ENCODE measurements at regions not wholly inside any gene's neighbourhood (a gene's known extent, or its start where the extent isn't known, plus 50 kb on each side); places are given as distances from the start of the nearest gene placed in this dataset.
"Not testable (repeated sequence)": the region's sequence is repeated elsewhere in the genome, so short reads cannot be mapped to it uniquely, and the experiment has no call there.

GRCh38 chr9:75360252-75360651 is 271.9 kb downstream of the OSTF1 start:
- H3K27me3 Mint-ChIP-seq, result no peaks in the 10 kb centered on the region
- no peak overlapping the region for H3K4me3 Mint-ChIP-seq
- no peak overlapping the region for H3K27ac Mint-ChIP-seq
- H3K36me3 ChIP-seq (ENCODE audit: insufficient read depth, low read length), result no peaks in the 10 kb centered on the region
- no peaks in the 10 kb centered on the region for H3K36me3 Mint-ChIP-seq (ENCODE audit: low read depth)
- peaks cover 0 to 3% of the 10 kb centered on the region in 2 experiments for H3K9me3 ChIP-seq (ENCODE audit: control insufficient read depth in 1 of 2, insufficient read depth in 1 of 2, low read length in 2 of 2)
- TF ChIP-seq, protein P1, sequence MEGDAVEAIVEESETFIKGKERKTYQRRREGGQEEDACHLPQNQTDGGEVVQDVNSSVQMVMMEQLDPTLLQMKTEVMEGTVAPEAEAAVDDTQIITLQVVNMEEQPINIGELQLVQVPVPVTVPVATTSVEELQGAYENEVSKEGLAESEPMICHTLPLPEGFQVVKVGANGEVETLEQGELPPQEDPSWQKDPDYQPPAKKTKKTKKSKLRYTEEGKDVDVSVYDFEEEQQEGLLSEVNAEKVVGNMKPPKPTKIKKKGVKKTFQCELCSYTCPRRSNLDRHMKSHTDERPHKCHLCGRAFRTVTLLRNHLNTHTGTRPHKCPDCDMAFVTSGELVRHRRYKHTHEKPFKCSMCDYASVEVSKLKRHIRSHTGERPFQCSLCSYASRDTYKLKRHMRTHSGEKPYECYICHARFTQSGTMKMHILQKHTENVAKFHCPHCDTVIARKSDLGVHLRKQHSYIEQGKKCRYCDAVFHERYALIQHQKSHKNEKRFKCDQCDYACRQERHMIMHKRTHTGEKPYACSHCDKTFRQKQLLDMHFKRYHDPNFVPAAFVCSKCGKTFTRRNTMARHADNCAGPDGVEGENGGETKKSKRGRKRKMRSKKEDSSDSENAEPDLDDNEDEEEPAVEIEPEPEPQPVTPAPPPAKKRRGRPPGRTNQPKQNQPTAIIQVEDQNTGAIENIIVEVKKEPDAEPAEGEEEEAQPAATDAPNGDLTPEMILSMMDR (IDR thresholded peaks at IDR 0.05), result no peak
- ChIA-PET POLR2A (no interaction called here), CTCF (no interaction called here)
- no peaks in the 10 kb centered on the region for H3K27me3 ChIP-seq (ENCODE audit: control insufficient read depth in 1 of 2, insufficient read depth in 2 of 2, low read length in 2 of 2)
- no peak for DNase-seq
- H3K4me3 ChIP-seq (ENCODE audit: low read length), result no peak overlapping the region
- intact Hi-C loops (cut with DNase I, micrococcal nuclease), result no loop called here
- no peaks in the 10 kb centered on the region for H3K4me1 Mint-ChIP-seq (ENCODE audit: low read depth)
- no peaks in the 10 kb centered on the region for H3K4me1 ChIP-seq (ENCODE audit: insufficient read depth, low read length)
- H3K9me3 Mint-ChIP-seq, result peaks cover 10% of the 10 kb centered on the region
- no peak overlapping the region for H3K27ac ChIP-seq (ENCODE audit: low read depth in 1 of 2, low read length in 2 of 2)
- ATAC-seq (ENCODE audit: poor library complexity), result no peak

- ATAC-seq (ENCODE audit: poor library complexity); H3K27me3 Mint-ChIP-seq; H3K4me3 ChIP-seq (ENCODE audit: low read length); POLR2A ChIA-PET; H3K27me3 ChIP-seq (ENCODE audit: control insufficient read depth in 1 of 2, insufficient read depth in 2 of 2, low read length in 2 of 2); H3K4me1 Mint-ChIP-seq (ENCODE audit: low read depth); H3K27ac Mint-ChIP-seq; H3K9me3 ChIP-seq (ENCODE audit: control insufficient read depth in 1 of 2, insufficient read depth in 1 of 2, low read length in 2 of 2); H3K4me3 Mint-ChIP-seq; H3K36me3 ChIP-seq (ENCODE audit: insufficient read depth, low read length); DNase-seq; H3K27ac ChIP-seq (ENCODE audit: low read depth in 1 of 2, low read length in 2 of 2); intact Hi-C loops (cut with DNase I, micrococcal nuclease); CTCF ChIA-PET; H3K36me3 Mint-ChIP-seq (ENCODE audit: low read depth); H3K4me1 ChIP-seq (ENCODE audit: insufficient read depth, low read length): not testable (repeated sequence)
- peaks cover 10% of the 10 kb centered on the region for H3K9me3 Mint-ChIP-seq
Measured at GRCh38 chr9:75362446-75362845, 274.1 kb downstream of the OSTF1 start.

DNA sequence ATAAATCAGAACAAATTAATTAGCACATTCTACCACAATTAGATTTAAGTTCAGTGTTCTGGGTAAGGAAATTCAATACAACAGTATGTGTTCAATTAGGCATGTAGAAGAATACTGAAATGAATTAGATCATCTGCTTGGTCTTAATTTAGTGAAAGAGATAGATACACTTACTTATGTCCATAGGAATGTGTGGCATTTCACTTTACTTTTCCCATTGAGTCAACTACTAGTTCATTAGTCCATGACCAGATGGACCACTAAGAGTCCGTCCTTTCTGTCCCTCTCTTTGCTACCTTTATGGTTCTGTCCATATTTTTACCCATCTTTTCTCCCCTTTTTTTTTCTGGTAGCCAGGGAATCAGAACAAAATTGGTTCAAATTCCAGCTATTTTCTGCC is 276.9 kb downstream of the OSTF1 start:
- Histone ChIP-seq H3K27me3 (ENCODE audit: control insufficient read depth in 1 of 2, insufficient read depth in 2 of 2, low read length in 2 of 2) (no peaks in the 10 kb centered on the region), H3K36me3 (ENCODE audit: insufficient read depth, low read length) (no peaks in the 10 kb centered on the region), H3K4me3 (ENCODE audit: low read length) (no peak overlapping the region), H3K9me3 (ENCODE audit: control insufficient read depth in 1 of 2, insufficient read depth in 1 of 2, low read length in 2 of 2) (peaks cover 0 to 3% of the 10 kb centered on the region in 2 experiments), H3K4me1 (ENCODE audit: insufficient read depth, low read length) (no peaks in the 10 kb centered on the region), H3K27ac (ENCODE audit: low read depth in 1 of 2, low read length in 2 of 2) (no peak overlapping the region)
- ChIA-PET POLR2A (no interaction called here), CTCF (no interaction called here)
- peaks cover 10% of the 10 kb centered on the region for H3K9me3 Mint-ChIP-seq
- H3K4me1 Mint-ChIP-seq (ENCODE audit: low read depth), result no peaks in the 10 kb centered on the region
- H3K27ac Mint-ChIP-seq, result no peak overlapping the region
- no peak overlapping the region for H3K4me3 Mint-ChIP-seq
- intact Hi-C loops (cut with DNase I, micrococcal nuclease), result no loop called here
- TF ChIP-seq, protein P1 (IDR thresholded peaks at IDR 0.05), result no peak
- ATAC-seq (ENCODE audit: poor library complexity) (no peak), DNase-seq (no peak)
- no peaks in the 10 kb centered on the region for H3K36me3 Mint-ChIP-seq (ENCODE audit: low read depth)
- no peaks in the 10 kb centered on the region for H3K27me3 Mint-ChIP-seq

DNA sequence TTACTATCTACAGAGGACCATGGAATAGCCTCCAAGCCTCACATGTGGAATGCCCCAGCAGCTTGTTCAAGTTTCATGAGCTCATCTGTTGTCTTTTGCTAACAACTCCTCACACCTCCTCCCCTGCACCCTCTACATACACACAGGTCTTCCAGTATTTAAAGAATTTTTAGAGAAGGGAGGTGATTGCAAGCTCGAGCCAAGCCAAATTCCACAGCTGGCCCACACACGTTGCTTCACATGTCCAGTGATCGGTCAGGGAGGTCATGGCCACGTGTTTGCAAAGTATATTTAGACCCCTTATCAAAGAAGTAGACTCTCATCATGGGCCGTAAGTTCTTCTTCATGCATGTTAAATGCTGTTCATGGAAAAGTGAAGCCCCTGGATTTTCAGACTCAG is 281.7 kb downstream of the OSTF1 start:
- intact Hi-C loops (cut with DNase I, micrococcal nuclease), result no loop called here
- TF ChIP-seq, protein P1 (IDR thresholded peaks at IDR 0.05), result no peak
- no peak overlapping the region for H3K27ac ChIP-seq (ENCODE audit: low read depth in 1 of 2, low read length in 2 of 2)
- no peaks in the 10 kb centered on the region for H3K36me3 Mint-ChIP-seq (ENCODE audit: low read depth)
- no peaks in the 10 kb centered on the region for H3K27me3 Mint-ChIP-seq
- no peaks in the 10 kb centered on the region for H3K9me3 ChIP-seq (ENCODE audit: control insufficient read depth in 1 of 2, insufficient read depth in 1 of 2, low read length in 2 of 2)
- H3K9me3 Mint-ChIP-seq, result peaks cover 1% of the 10 kb centered on the region
- no peak overlapping the region for H3K4me3 ChIP-seq (ENCODE audit: low read length)
- DNase-seq, result no peak
- ChIA-PET POLR2A (no interaction called here), CTCF (no interaction called here)
- H3K27me3 ChIP-seq (ENCODE audit: control insufficient read depth in 1 of 2, insufficient read depth in 2 of 2, low read length in 2 of 2), result no peaks in the 10 kb centered on the region
- H3K27ac Mint-ChIP-seq, result no peak overlapping the region
- no peaks in the 10 kb centered on the region for H3K36me3 ChIP-seq (ENCODE audit: insufficient read depth, low read length)
- H3K4me1 Mint-ChIP-seq (ENCODE audit: low read depth), result no peaks in the 10 kb centered on the region
- no peak overlapping the region for H3K4me3 Mint-ChIP-seq
- no peak for ATAC-seq (ENCODE audit: poor library complexity)
- H3K4me1 ChIP-seq (ENCODE audit: insufficient read depth, low read length), result no peaks in the 10 kb centered on the region

Measured in CD4-positive, alpha-beta T cell (primary cell).